Neural crest cell (in vitro differentiated cells): ENCODE measurements at regions not wholly inside any gene's neighbourhood (a gene's known extent, or its start where the extent isn't known, plus 50 kb on each side); places are given as distances from the start of the nearest gene placed in this dataset.
A peak's percentile ranks its signal among the peaks of the same experiment; 100 is the strongest.

Source experiments
- DNase-seq: peaks from one replicate; pipeline ENCODE4 v3.0.0; 2021; ENCODE audit warnings: low read depth, mixed read lengths, low spot score
- H3K27ac Mint-ChIP-seq: one replicate; pipeline ENCODE4 v1.8.0; 2021; ENCODE audit warnings: mild to moderate bottlenecking, mixed read lengths; ENCODE audit not compliant: unreplicated experiment
- H3K27me3 Mint-ChIP-seq: 2 replicates; pipeline ENCODE4 v1.8.0; 2021; ENCODE audit warnings: low read depth, mild to moderate bottlenecking, mixed read lengths
- H3K36me3 Mint-ChIP-seq: 2 replicates; pipeline ENCODE4 v1.8.0; 2021; ENCODE audit warnings: low read depth, mild to moderate bottlenecking, mixed read lengths
- H3K4me1 Mint-ChIP-seq: 2 replicates; pipeline ENCODE4 v1.8.0; 2021; ENCODE audit warnings: mixed read lengths
- H3K4me3 Mint-ChIP-seq: one replicate; pipeline ENCODE4 v1.8.0; 2021; ENCODE audit warnings: mild to moderate bottlenecking, mixed read lengths
- H3K9me3 Mint-ChIP-seq: 2 replicates; pipeline ENCODE4 v1.8.0; 2021; ENCODE audit warnings: mixed read lengths
- TF ChIP-seq, protein P1 (sequence below): fragments of 200-600 bp; sonication (generic); conservative IDR thresholded peaks from 2 replicates; pipeline ENCODE4 v1.5.0; 2021; ENCODE audit warnings: antibody characterized with exemption, mild to moderate bottlenecking

- TF ChIP-seq, protein P1, sequence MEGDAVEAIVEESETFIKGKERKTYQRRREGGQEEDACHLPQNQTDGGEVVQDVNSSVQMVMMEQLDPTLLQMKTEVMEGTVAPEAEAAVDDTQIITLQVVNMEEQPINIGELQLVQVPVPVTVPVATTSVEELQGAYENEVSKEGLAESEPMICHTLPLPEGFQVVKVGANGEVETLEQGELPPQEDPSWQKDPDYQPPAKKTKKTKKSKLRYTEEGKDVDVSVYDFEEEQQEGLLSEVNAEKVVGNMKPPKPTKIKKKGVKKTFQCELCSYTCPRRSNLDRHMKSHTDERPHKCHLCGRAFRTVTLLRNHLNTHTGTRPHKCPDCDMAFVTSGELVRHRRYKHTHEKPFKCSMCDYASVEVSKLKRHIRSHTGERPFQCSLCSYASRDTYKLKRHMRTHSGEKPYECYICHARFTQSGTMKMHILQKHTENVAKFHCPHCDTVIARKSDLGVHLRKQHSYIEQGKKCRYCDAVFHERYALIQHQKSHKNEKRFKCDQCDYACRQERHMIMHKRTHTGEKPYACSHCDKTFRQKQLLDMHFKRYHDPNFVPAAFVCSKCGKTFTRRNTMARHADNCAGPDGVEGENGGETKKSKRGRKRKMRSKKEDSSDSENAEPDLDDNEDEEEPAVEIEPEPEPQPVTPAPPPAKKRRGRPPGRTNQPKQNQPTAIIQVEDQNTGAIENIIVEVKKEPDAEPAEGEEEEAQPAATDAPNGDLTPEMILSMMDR = no peak
- H3K4me3 Mint-ChIP-seq = no peak overlapping the region
- no peaks in the 10 kb centered on the region for H3K36me3 Mint-ChIP-seq
- no peaks in the 10 kb centered on the region for H3K9me3 Mint-ChIP-seq
- H3K4me1 Mint-ChIP-seq = peaks cover 22% of the 10 kb centered on the region
- no peak overlapping the region for H3K27ac Mint-ChIP-seq
- DNase-seq = no peak
- H3K27me3 Mint-ChIP-seq = no peaks in the 10 kb centered on the region
Observed at GRCh38 chr5:166163996-166164610, 2127.3 kb upstream of the WWC1 start.

DNA sequence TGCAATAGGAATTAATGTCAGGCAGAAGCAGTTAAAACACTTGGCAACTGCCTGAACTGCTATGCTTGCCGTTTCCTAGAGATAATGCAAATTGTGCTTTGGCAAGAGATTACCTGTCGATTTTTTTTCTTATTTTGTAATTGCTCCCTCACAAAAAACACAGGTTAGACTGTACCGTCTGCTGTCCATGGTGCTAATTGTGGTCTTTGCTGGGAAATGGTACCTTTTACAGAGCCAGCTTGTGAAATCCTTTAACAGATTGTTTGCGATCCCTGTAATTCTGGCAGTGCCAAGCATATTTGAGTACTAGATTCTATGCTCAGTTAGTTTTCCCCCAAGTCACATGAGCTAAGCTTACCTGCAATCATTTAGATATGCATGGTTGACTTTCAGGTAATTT, 2125.8 kb upstream of the WWC1 start:
- no peaks in the 10 kb centered on the region for H3K9me3 Mint-ChIP-seq
- H3K4me1 Mint-ChIP-seq = peaks cover 22% of the 10 kb centered on the region
- no peak overlapping the region for H3K27ac Mint-ChIP-seq
- TF ChIP-seq, protein P1 = no peak
- DNase-seq = peak; percentile 2
- no peaks in the 10 kb centered on the region for H3K27me3 Mint-ChIP-seq
- no peaks in the 10 kb centered on the region for H3K36me3 Mint-ChIP-seq
- no peak overlapping the region for H3K4me3 Mint-ChIP-seq

DNA sequence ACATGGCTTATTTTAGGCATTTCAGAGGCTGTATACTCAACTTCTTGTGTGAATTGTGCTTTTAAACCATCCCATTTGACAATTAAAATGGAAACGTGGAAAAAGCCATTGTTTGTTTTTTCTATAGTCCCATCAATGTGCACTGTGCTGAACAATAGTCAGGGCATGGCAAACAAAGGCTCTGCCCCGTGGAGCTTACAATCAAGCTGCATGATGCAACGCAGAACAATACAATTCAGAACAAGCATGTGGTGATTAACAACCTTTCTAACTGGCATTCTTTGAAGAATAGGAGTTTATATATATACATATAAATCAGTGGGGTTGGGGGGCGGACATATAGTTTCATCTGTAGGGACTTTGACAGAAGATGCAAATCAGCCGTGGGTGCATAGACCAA, 2125.4 kb upstream of the WWC1 start:
- Mint-ChIP-seq H3K27ac (no peak overlapping the region), H3K27me3 (no peaks in the 10 kb centered on the region)
- TF ChIP-seq, protein P1 = no peak

GRCh38 chr5:166172597-166172996, 2118.8 kb upstream of the WWC1 start:
- Mint-ChIP-seq H3K9me3 (peaks cover 4% of the 10 kb centered on the region), H3K36me3 (no peaks in the 10 kb centered on the region), H3K27ac (no peak overlapping the region), H3K27me3 (no peaks in the 10 kb centered on the region), H3K4me1 (no peaks in the 10 kb centered on the region), H3K4me3 (no peak overlapping the region)
- no peak for DNase-seq
- TF ChIP-seq, protein P1 = no peak

More for the DNA sequence above, 2125.4 kb upstream of the WWC1 start:
- H3K9me3 Mint-ChIP-seq = no peaks in the 10 kb centered on the region
- H3K4me1 Mint-ChIP-seq = peaks cover 22% of the 10 kb centered on the region
- no peak overlapping the region for H3K4me3 Mint-ChIP-seq
- H3K36me3 Mint-ChIP-seq = no peaks in the 10 kb centered on the region
- no peak for DNase-seq

- TF ChIP-seq, protein P1 = no peak
- Mint-ChIP-seq H3K36me3 (no peaks in the 10 kb centered on the region), H3K4me3 (no peak overlapping the region), H3K27ac (no peak overlapping the region), H3K4me1 (no peaks in the 10 kb centered on the region), H3K9me3 (peaks cover 4% of the 10 kb centered on the region), H3K27me3 (no peaks in the 10 kb centered on the region)
- no peak for DNase-seq
Observed at GRCh38 chr5:166178411-166179080, 2112.9 kb upstream of the WWC1 start.
